ENCODE measurements at regions not wholly inside any gene's neighbourhood (a gene's known extent, or its start where the extent isn't known, plus 50 kb on each side); places are given as distances from the start of the nearest gene placed in this dataset.

- DNase-seq (ENCODE audit: low read depth in 2 of 2) = no peak
- H3K36me3 ChIP-seq (ENCODE audit: control insufficient read depth, insufficient read depth, low read length) = no peaks in the 10 kb centered on the region
- H3K9ac ChIP-seq (ENCODE audit: insufficient read depth, low read length) = no peak overlapping the region
- no peaks in the 10 kb centered on the region for H3K27me3 ChIP-seq (ENCODE audit: control insufficient read depth, insufficient read depth, low read length)
- H4K20me1 ChIP-seq (ENCODE audit: control insufficient read depth, extremely low read depth, insufficient read depth, low read length) = no peaks in the 10 kb centered on the region
- no peak overlapping the region for H3K4me3 ChIP-seq (replicated peaks in 1 of 4; ENCODE audit: control extremely low read depth in 1 of 4, insufficient read depth in 1 of 4, low read depth in 3 of 4, low read length in 4 of 4)
- H3K4me2 ChIP-seq (ENCODE audit: extremely low read depth, insufficient read depth, low read length) = no peak overlapping the region
- H2AFZ ChIP-seq (ENCODE audit: low read length) = no peak overlapping the region
- no peaks in the 10 kb centered on the region for H3K9me3 ChIP-seq (ENCODE audit: control insufficient read depth, insufficient read depth, low read depth, low read length)
- H3K79me2 ChIP-seq (ENCODE audit: control insufficient read depth, insufficient read depth, low read length) = no peaks in the 10 kb centered on the region
- no peak overlapping the region for H3K27ac ChIP-seq (ENCODE audit: insufficient read depth, low read length)
- no peaks in the 10 kb centered on the region for H3K4me1 ChIP-seq (ENCODE audit: control insufficient read depth, extremely low read depth, insufficient read depth, low read length)
- TF ChIP-seq EZH2 (IDR thresholded peaks at IDR 0.05; ENCODE audit: low read length, missing control alignments) = no peak
- no peak for TF ChIP-seq CTCF (conservative IDR thresholded peaks at IDR 0.05 in 1 of 2, IDR thresholded peaks at IDR 0.05 in 1 of 2; ENCODE audit: low read depth in 1 of 2, low read length in 2 of 2)
Measured at GRCh38 chr2:147681093-147681492, 163.7 kb upstream of the ACVR2A start.

DNA sequence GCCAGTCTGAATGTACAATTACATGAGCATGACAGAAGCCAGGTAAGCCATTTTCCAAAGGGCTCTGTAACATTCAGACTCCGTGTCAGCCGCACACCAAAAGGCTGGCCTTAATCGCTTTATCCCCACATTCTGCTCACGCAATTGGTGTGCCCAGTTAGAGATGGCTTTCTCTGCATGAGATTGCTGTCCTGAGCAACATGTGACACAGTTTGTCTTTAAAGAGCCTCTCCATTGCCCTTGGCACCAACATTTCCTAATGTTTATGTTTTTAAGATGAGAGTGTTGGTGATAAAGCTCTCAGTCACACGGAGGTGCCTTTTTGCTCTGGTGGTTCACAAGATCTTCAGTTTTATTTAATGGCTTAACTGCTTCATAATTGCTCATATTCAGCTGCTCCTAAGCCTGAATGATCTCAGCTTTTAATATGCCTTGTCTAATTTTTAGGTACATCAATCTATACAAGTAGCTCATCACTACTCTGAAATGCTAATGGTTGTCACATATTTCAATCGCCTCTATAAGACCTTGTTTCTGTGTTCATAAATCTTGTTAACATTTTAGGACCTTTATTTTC is 164.8 kb upstream of the ACVR2A start:
- H3K79me2 ChIP-seq (ENCODE audit: control insufficient read depth, insufficient read depth, low read length) = no peaks in the 10 kb centered on the region
- H3K9me3 ChIP-seq (ENCODE audit: control insufficient read depth, insufficient read depth, low read depth, low read length) = no peaks in the 10 kb centered on the region
- H3K4me1 ChIP-seq (ENCODE audit: control insufficient read depth, extremely low read depth, insufficient read depth, low read length) = no peaks in the 10 kb centered on the region
- no peak overlapping the region for H3K9ac ChIP-seq (ENCODE audit: insufficient read depth, low read length)
- H3K27ac ChIP-seq (ENCODE audit: insufficient read depth, low read length) = no peak overlapping the region
- no peaks in the 10 kb centered on the region for H4K20me1 ChIP-seq (ENCODE audit: control insufficient read depth, extremely low read depth, insufficient read depth, low read length)
- H3K4me2 ChIP-seq (ENCODE audit: extremely low read depth, insufficient read depth, low read length) = no peak overlapping the region
- no peak for TF ChIP-seq EZH2 (IDR thresholded peaks at IDR 0.05; ENCODE audit: low read length, missing control alignments)
- TF ChIP-seq CTCF (conservative IDR thresholded peaks at IDR 0.05 in 1 of 2, IDR thresholded peaks at IDR 0.05 in 1 of 2; ENCODE audit: low read depth in 1 of 2, low read length in 2 of 2) = no peak
- DNase-seq (ENCODE audit: low read depth in 2 of 2) = no peak
- H2AFZ ChIP-seq (ENCODE audit: low read length) = no peak overlapping the region
- no peaks in the 10 kb centered on the region for H3K27me3 ChIP-seq (ENCODE audit: control insufficient read depth, insufficient read depth, low read length)
- H3K36me3 ChIP-seq (ENCODE audit: control insufficient read depth, insufficient read depth, low read length) = no peaks in the 10 kb centered on the region
- no peak overlapping the region for H3K4me3 ChIP-seq (replicated peaks in 1 of 4; ENCODE audit: control extremely low read depth in 1 of 4, insufficient read depth in 1 of 4, low read depth in 3 of 4, low read length in 4 of 4)

- H3K9ac ChIP-seq (ENCODE audit: insufficient read depth, low read length) = no peak overlapping the region
- no peak overlapping the region for H3K4me2 ChIP-seq (ENCODE audit: extremely low read depth, insufficient read depth, low read length)
- no peaks in the 10 kb centered on the region for H3K79me2 ChIP-seq (ENCODE audit: control insufficient read depth, insufficient read depth, low read length)
- H3K27me3 ChIP-seq (ENCODE audit: control insufficient read depth, insufficient read depth, low read length) = no peaks in the 10 kb centered on the region
- no peaks in the 10 kb centered on the region for H3K4me1 ChIP-seq (ENCODE audit: control insufficient read depth, extremely low read depth, insufficient read depth, low read length)
- no peak for TF ChIP-seq CTCF (conservative IDR thresholded peaks at IDR 0.05 in 1 of 2, IDR thresholded peaks at IDR 0.05 in 1 of 2; ENCODE audit: low read depth in 1 of 2, low read length in 2 of 2)
- no peak for TF ChIP-seq EZH2 (IDR thresholded peaks at IDR 0.05; ENCODE audit: low read length, missing control alignments)
- H3K36me3 ChIP-seq (ENCODE audit: control insufficient read depth, insufficient read depth, low read length) = no peaks in the 10 kb centered on the region
- H2AFZ ChIP-seq (ENCODE audit: low read length) = no peak overlapping the region
- H3K27ac ChIP-seq (ENCODE audit: insufficient read depth, low read length) = no peak overlapping the region
- peak in 1 of 2 donors; percentile 17 for DNase-seq (ENCODE audit: low read depth in 2 of 2)
- H3K9me3 ChIP-seq (ENCODE audit: control insufficient read depth, insufficient read depth, low read depth, low read length) = no peaks in the 10 kb centered on the region
- H4K20me1 ChIP-seq (ENCODE audit: control insufficient read depth, extremely low read depth, insufficient read depth, low read length) = no peaks in the 10 kb centered on the region
- no peak overlapping the region for H3K4me3 ChIP-seq (replicated peaks in 1 of 4; ENCODE audit: control extremely low read depth in 1 of 4, insufficient read depth in 1 of 4, low read depth in 3 of 4, low read length in 4 of 4)
Measured at GRCh38 chr2:147679191-147679954, 165.5 kb upstream of the ACVR2A start.

Data from fibroblast of lung (primary cell).